ENCODE measurements at regions not wholly inside any gene's neighbourhood (a gene's known extent, or its start where the extent isn't known, plus 50 kb on each side); places are given as distances from the start of the nearest gene placed in this dataset.

GRCh38 chr12:61138415-61138759 lies 1121.8 kb upstream of the USP15 start:
- TF ChIP-seq POLR2A (IDR thresholded peaks at IDR 0.05) (no peak), CTCF (IDR thresholded peaks at IDR 0.05) (no peak)
